ENCODE measurements at regions not wholly inside any gene's neighbourhood (a gene's known extent, or its start where the extent isn't known, plus 50 kb on each side); places are given as distances from the start of the nearest gene placed in this dataset.
"Not testable (repeated sequence)": the region's sequence is repeated elsewhere in the genome, so short reads cannot be mapped to it uniquely, and the experiment has no call there.

GRCh38 chr7:15057272-15057671, 154.7 kb upstream of the DGKB start (continued):
- TF ChIP-seq GRHL1 (CRISPR knock-in tag; conservative IDR thresholded peaks at IDR 0.05) (no peak), ZNF564 (CRISPR knock-in tag; IDR thresholded peaks at IDR 0.05) (no peak), ZNF546 (CRISPR knock-in tag; conservative IDR thresholded peaks at IDR 0.05) (no peak), ZNF616 (CRISPR knock-in tag; IDR thresholded peaks at IDR 0.05; ENCODE audit: low read depth) (no peak), POLR2A (IDR thresholded peaks at IDR 0.05; ENCODE audit: insufficient read depth in 1 of 2, low read depth in 2 of 2, low read length in 2 of 2) (no peak)

- CTCF ChIA-PET (ENCODE audit: low intra/inter-chr PET ratio, low total read pairs); H3K27me3 ChIP-seq (ENCODE audit: control insufficient read depth in 1 of 2, insufficient read depth in 2 of 2, low read length in 2 of 2); H3K4me3 ChIP-seq (replicated peaks in 1 of 3; ENCODE audit: insufficient read depth in 1 of 3, low read depth in 2 of 3, low read length in 3 of 3); H3K4me1 ChIP-seq (ENCODE audit: insufficient read depth, low read length); FAIRE-seq; H3K27ac ChIP-seq (ENCODE audit: extremely low read length, insufficient read depth, low read length); DNase-seq (ENCODE audit: low spot score); intact Hi-C loops (cut with micrococcal nuclease; ENCODE audit: unreplicated experiment); H4K20me1 ChIP-seq (ENCODE audit: insufficient read depth, low read length); H3K4me2 ChIP-seq (ENCODE audit: low read depth, low read length); ATAC-seq; H3K79me2 ChIP-seq (ENCODE audit: insufficient read depth, low read length); BruUV-seq (replicated peaks); H2AFZ ChIP-seq (ENCODE audit: low read length); POLR2A ChIA-PET; in situ Hi-C loops (cut with HindIII; ENCODE audit: extremely low pct_ligation_motif_present, low pct_unique_long_range_greater_than_20kb); H3K36me3 ChIP-seq (replicated peaks in 1 of 2; ENCODE audit: control insufficient read depth in 1 of 2, insufficient read depth in 2 of 2, low read length in 2 of 2); H3K9ac ChIP-seq (ENCODE audit: insufficient read depth, low read depth, low read length): not testable (repeated sequence)
- WGBS (ENCODE audit: low lambda C conversion rate): 3% methylated on average over 4 of the region's 4 CpGs
- peaks cover 11% of the 10 kb centered on the region; the same call in 1 of the 2 replicates for H3K9me3 ChIP-seq (ENCODE audit: low read length)
Observed at GRCh38 chr7:15054304-15054703, 151.8 kb upstream of the DGKB start.

GRCh38 chr7:15049157-15049556, 146.6 kb upstream of the DGKB start:
- Histone ChIP-seq H3K9ac (ENCODE audit: insufficient read depth, low read depth, low read length) (no peak overlapping the region), H3K4me2 (ENCODE audit: low read depth, low read length) (no peak overlapping the region), H3K79me2 (ENCODE audit: insufficient read depth, low read length) (no peaks in the 10 kb centered on the region), H3K27me3 (ENCODE audit: control insufficient read depth in 1 of 2, insufficient read depth in 2 of 2, low read length in 2 of 2) (no peaks in the 10 kb centered on the region), H3K4me1 (ENCODE audit: insufficient read depth, low read length) (no peaks in the 10 kb centered on the region), H3K27ac (ENCODE audit: extremely low read length, insufficient read depth, low read length) (no peak overlapping the region), H3K36me3 (replicated peaks in 1 of 2; ENCODE audit: control insufficient read depth in 1 of 2, insufficient read depth in 2 of 2, low read length in 2 of 2) (no peaks in the 10 kb centered on the region), H3K4me3 (replicated peaks in 1 of 3; ENCODE audit: insufficient read depth in 1 of 3, low read depth in 2 of 3, low read length in 3 of 3) (no peak overlapping the region), H2AFZ (ENCODE audit: low read length) (no peak overlapping the region), H4K20me1 (ENCODE audit: insufficient read depth, low read length) (no peaks in the 10 kb centered on the region), H3K9me3 (ENCODE audit: low read length) (peaks cover 20% of the 10 kb centered on the region; the same call in 1 of the 2 replicates)
- DNase-seq (ENCODE audit: low spot score) (no peak), ATAC-seq (no peak), FAIRE-seq (no peak)
- no TSS peak for BruUV-seq (replicated peaks)
- intact Hi-C loops (cut with micrococcal nuclease; ENCODE audit: unreplicated experiment) (no loop called here), in situ Hi-C loops (cut with HindIII; ENCODE audit: extremely low pct_ligation_motif_present, low pct_unique_long_range_greater_than_20kb) (no loop called here)
- CTCF ChIA-PET (ENCODE audit: low intra/inter-chr PET ratio, low total read pairs): no interaction called here
- WGBS (ENCODE audit: low lambda C conversion rate): 0% methylated on average over 1 of the region's 1 CpG
- POLR2A ChIA-PET: no interaction called here
- TF ChIP-seq ZNF597 (CRISPR knock-in tag; IDR thresholded peaks at IDR 0.05): no peak
- no peak for TF ChIP-seq ZBTB2 (CRISPR knock-in tag; IDR thresholded peaks at IDR 0.05; ENCODE audit: low read depth)
- no peak for TF ChIP-seq PHF5A (CRISPR knock-in tag; IDR thresholded peaks at IDR 0.05; ENCODE audit: low read depth, unreplicated experiment)
- TF ChIP-seq PRPF4 (IDR thresholded peaks at IDR 0.05; ENCODE audit: low read depth, low read length, poor library complexity, severe bottlenecking): no peak
- no peak for TF ChIP-seq POGK (CRISPR knock-in tag; conservative IDR thresholded peaks at IDR 0.05)

Data from HepG2 (cell line).